ENCODE measurements at regions not wholly inside any gene's neighbourhood (a gene's known extent, or its start where the extent isn't known, plus 50 kb on each side); places are given as distances from the start of the nearest gene placed in this dataset.

DNA sequence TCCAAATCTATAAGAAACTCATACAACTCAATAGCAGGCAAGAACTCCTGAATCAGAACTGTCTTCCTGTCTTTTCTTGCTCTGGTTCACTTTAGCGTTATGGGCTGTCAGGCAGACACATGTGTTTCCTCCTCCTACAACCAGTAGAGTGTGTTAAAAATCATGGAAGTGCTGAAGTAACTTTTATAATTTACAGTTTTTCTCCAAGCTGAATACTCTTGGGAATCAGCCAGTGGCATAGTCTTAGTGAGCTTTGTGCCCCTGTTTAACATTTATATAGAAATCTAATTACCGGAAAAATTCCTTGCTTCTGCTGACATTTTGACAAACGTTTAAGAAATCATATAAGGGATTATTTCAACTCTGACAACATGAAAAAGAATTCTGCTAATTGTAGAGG is 113.1 kb upstream of the RGS18 start:
- WGBS: 73% methylated on average over 2 of the region's 3 CpGs
- H3K36me3 ChIP-seq (ENCODE audit: control insufficient read depth in 1 of 2, insufficient read depth in 2 of 2, low read depth in 1 of 2, low read length in 2 of 2): no peaks in the 10 kb centered on the region

GRCh38 chr1:192053531-192053971 is 104.7 kb upstream of the RGS18 start:
- no peak overlapping the region for H3K18ac ChIP-seq (ENCODE audit: low read depth in 1 of 2, low read length in 2 of 2)
- no peaks in the 10 kb centered on the region for H3K79me1 ChIP-seq (replicated peaks; ENCODE audit: low read length, poor library complexity, severe bottlenecking)
- WGBS: no CpG with 5 or more reads among the region's 2 CpGs
- no peak overlapping the region for H2AK5ac ChIP-seq (ENCODE audit: low read length, severe bottlenecking)
- no peak overlapping the region for H2AFZ ChIP-seq (ENCODE audit: low read depth, low read length)
- H3K27ac ChIP-seq (ENCODE audit: low read length, poor library complexity, severe bottlenecking): no peak overlapping the region
- H3K14ac ChIP-seq (ENCODE audit: low read length in 2 of 2): no peak overlapping the region
- no peaks in the 10 kb centered on the region for H3K9me3 ChIP-seq (ENCODE audit: control insufficient read depth, low read length)
- H3K4me3 ChIP-seq (ENCODE audit: insufficient read depth in 1 of 2, low read depth in 1 of 2, low read length in 2 of 2): no peak overlapping the region
- H2BK5ac ChIP-seq (ENCODE audit: low read depth, low read length, poor library complexity, severe bottlenecking): no peak overlapping the region
- H2BK12ac ChIP-seq (ENCODE audit: low read length in 2 of 2): no peak overlapping the region
- no peak overlapping the region for H2BK120ac ChIP-seq (ENCODE audit: low read depth, low read length)
- DNase-seq: no peak
- no peaks in the 10 kb centered on the region for H3K4me1 ChIP-seq (ENCODE audit: control insufficient read depth, insufficient read depth, low read depth, low read length)
- H3K23ac ChIP-seq (ENCODE audit: low read length in 2 of 2): no peak overlapping the region
- no peaks in the 10 kb centered on the region for H3K36me3 ChIP-seq (ENCODE audit: control insufficient read depth in 1 of 2, insufficient read depth in 2 of 2, low read depth in 1 of 2, low read length in 2 of 2)
- no peak overlapping the region for H4K91ac ChIP-seq (ENCODE audit: low read length)
- no peak overlapping the region for H4K8ac ChIP-seq (ENCODE audit: low read length)
- no peak overlapping the region for H3K4ac ChIP-seq (ENCODE audit: low read depth in 1 of 2, low read length in 2 of 2)
- H3K27me3 ChIP-seq (ENCODE audit: control insufficient read depth in 1 of 2, insufficient read depth in 1 of 2, low read length in 2 of 2): no peaks in the 10 kb centered on the region
- no peak overlapping the region for H2BK15ac ChIP-seq (ENCODE audit: low read depth, poor library complexity, severe bottlenecking)
- H3K4me2 ChIP-seq (ENCODE audit: low read length, poor library complexity, severe bottlenecking): no peak overlapping the region
- H3K9ac ChIP-seq (ENCODE audit: low read length): no peak overlapping the region

More for the DNA sequence above, 113.1 kb upstream of the RGS18 start:
- Histone ChIP-seq H3K27me3 (ENCODE audit: control insufficient read depth in 1 of 2, insufficient read depth in 1 of 2, low read length in 2 of 2) (no peaks in the 10 kb centered on the region), H3K27ac (ENCODE audit: low read length, poor library complexity, severe bottlenecking) (no peak overlapping the region), H3K9ac (ENCODE audit: low read length) (no peak overlapping the region), H3K4me1 (ENCODE audit: control insufficient read depth, insufficient read depth, low read depth, low read length) (no peaks in the 10 kb centered on the region), H4K91ac (ENCODE audit: low read length) (no peak overlapping the region), H2BK120ac (ENCODE audit: low read depth, low read length) (no peak overlapping the region), H3K4me2 (ENCODE audit: low read length, poor library complexity, severe bottlenecking) (no peak overlapping the region), H4K8ac (ENCODE audit: low read length) (no peak overlapping the region), H3K18ac (ENCODE audit: low read depth in 1 of 2, low read length in 2 of 2) (no peak overlapping the region), H3K4me3 (ENCODE audit: insufficient read depth in 1 of 2, low read depth in 1 of 2, low read length in 2 of 2) (no peak overlapping the region), H2BK15ac (ENCODE audit: low read depth, poor library complexity, severe bottlenecking) (no peak overlapping the region), H2AK5ac (ENCODE audit: low read length, severe bottlenecking) (no peak overlapping the region), H2AFZ (ENCODE audit: low read depth, low read length) (no peak overlapping the region), H2BK12ac (ENCODE audit: low read length in 2 of 2) (no peak overlapping the region), H3K4ac (ENCODE audit: low read depth in 1 of 2, low read length in 2 of 2) (no peak overlapping the region), H3K23ac (ENCODE audit: low read length in 2 of 2) (no peak overlapping the region), H3K9me3 (ENCODE audit: control insufficient read depth, low read length) (no peaks in the 10 kb centered on the region), H2BK5ac (ENCODE audit: low read depth, low read length, poor library complexity, severe bottlenecking) (no peak overlapping the region), H3K14ac (ENCODE audit: low read length in 2 of 2) (no peak overlapping the region), H3K79me1 (replicated peaks; ENCODE audit: low read length, poor library complexity, severe bottlenecking) (no peaks in the 10 kb centered on the region)
- DNase-seq: no peak

DNA sequence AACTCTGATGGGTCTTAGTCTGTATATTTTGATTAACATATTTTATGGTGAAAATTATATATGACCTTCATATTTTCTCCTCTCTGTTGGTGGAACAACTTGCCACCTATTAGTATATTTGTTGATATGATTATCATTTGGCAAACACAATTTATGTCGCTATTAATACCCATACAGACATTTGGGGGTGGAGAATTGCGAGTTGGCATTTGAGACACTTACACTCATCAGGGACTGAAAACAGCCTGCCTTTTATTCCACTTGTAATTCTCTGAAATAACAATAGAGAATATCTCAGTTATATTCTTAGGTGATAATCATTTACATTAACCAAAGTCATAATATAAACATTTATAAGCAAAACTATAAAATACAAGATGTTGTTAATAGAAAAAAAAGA is 100.5 kb upstream of the RGS18 start:
- Histone ChIP-seq H3K4ac (ENCODE audit: low read depth in 1 of 2, low read length in 2 of 2) (no peak overlapping the region), H3K4me3 (ENCODE audit: insufficient read depth in 1 of 2, low read depth in 1 of 2, low read length in 2 of 2) (no peak overlapping the region), H3K9ac (ENCODE audit: low read length) (no peak overlapping the region), H3K27ac (ENCODE audit: low read length, poor library complexity, severe bottlenecking) (no peak overlapping the region), H3K9me3 (ENCODE audit: control insufficient read depth, low read length) (no peaks in the 10 kb centered on the region), H3K27me3 (ENCODE audit: control insufficient read depth in 1 of 2, insufficient read depth in 1 of 2, low read length in 2 of 2) (no peaks in the 10 kb centered on the region), H2BK120ac (ENCODE audit: low read depth, low read length) (no peak overlapping the region), H2AFZ (ENCODE audit: low read depth, low read length) (no peak overlapping the region), H2AK5ac (ENCODE audit: low read length, severe bottlenecking) (no peak overlapping the region), H4K91ac (ENCODE audit: low read length) (no peak overlapping the region), H3K18ac (ENCODE audit: low read depth in 1 of 2, low read length in 2 of 2) (no peak overlapping the region), H2BK12ac (ENCODE audit: low read length in 2 of 2) (no peak overlapping the region), H3K4me1 (ENCODE audit: control insufficient read depth, insufficient read depth, low read depth, low read length) (no peaks in the 10 kb centered on the region), H3K14ac (ENCODE audit: low read length in 2 of 2) (no peak overlapping the region), H2BK15ac (ENCODE audit: low read depth, poor library complexity, severe bottlenecking) (no peak overlapping the region), H3K79me1 (replicated peaks; ENCODE audit: low read length, poor library complexity, severe bottlenecking) (no peaks in the 10 kb centered on the region), H2BK5ac (ENCODE audit: low read depth, low read length, poor library complexity, severe bottlenecking) (no peak overlapping the region), H3K4me2 (ENCODE audit: low read length, poor library complexity, severe bottlenecking) (no peak overlapping the region), H3K23ac (ENCODE audit: low read length in 2 of 2) (no peak overlapping the region), H3K36me3 (ENCODE audit: control insufficient read depth in 1 of 2, insufficient read depth in 2 of 2, low read depth in 1 of 2, low read length in 2 of 2) (no peaks in the 10 kb centered on the region), H4K8ac (ENCODE audit: low read length) (no peak overlapping the region)
- WGBS: no CpG with 5 or more reads among the region's 2 CpGs
- DNase-seq: no peak

DNA sequence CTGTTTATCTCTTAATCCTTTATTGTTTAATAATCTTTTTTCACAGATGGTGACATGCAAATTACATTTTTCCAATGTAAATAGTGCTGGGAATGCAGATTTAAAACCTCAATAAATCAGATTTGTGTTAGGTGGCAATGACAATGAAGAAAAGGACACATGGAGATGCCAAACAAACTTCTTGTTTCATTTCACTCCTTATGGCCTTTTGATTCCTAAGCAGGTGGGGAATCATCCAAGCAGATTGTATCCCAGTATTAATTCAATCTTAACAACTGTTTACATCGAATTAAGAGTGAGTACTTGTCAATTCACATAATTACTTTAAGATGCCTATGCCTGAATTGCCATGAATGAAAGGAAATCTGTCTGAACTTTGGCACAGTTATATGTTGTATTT is 98.9 kb upstream of the RGS18 start:
- H2AFZ ChIP-seq (ENCODE audit: low read depth, low read length): no peak overlapping the region
- no CpG with 5 or more reads among the region's 1 CpG for WGBS
- H4K8ac ChIP-seq (ENCODE audit: low read length): no peak overlapping the region
- no peak overlapping the region for H3K4ac ChIP-seq (ENCODE audit: low read depth in 1 of 2, low read length in 2 of 2)
- H3K36me3 ChIP-seq (ENCODE audit: control insufficient read depth in 1 of 2, insufficient read depth in 2 of 2, low read depth in 1 of 2, low read length in 2 of 2): no peaks in the 10 kb centered on the region
- H3K9ac ChIP-seq (ENCODE audit: low read length): no peak overlapping the region
- DNase-seq: no peak
- no peak overlapping the region for H3K27ac ChIP-seq (ENCODE audit: low read length, poor library complexity, severe bottlenecking)
- no peak overlapping the region for H2BK15ac ChIP-seq (ENCODE audit: low read depth, poor library complexity, severe bottlenecking)
- no peak overlapping the region for H3K14ac ChIP-seq (ENCODE audit: low read length in 2 of 2)
- no peaks in the 10 kb centered on the region for H3K9me3 ChIP-seq (ENCODE audit: control insufficient read depth, low read length)
- no peak overlapping the region for H2AK5ac ChIP-seq (ENCODE audit: low read length, severe bottlenecking)
- no peaks in the 10 kb centered on the region for H3K4me1 ChIP-seq (ENCODE audit: control insufficient read depth, insufficient read depth, low read depth, low read length)
- no peak overlapping the region for H4K91ac ChIP-seq (ENCODE audit: low read length)
- no peak overlapping the region for H2BK5ac ChIP-seq (ENCODE audit: low read depth, low read length, poor library complexity, severe bottlenecking)
- H3K79me1 ChIP-seq (replicated peaks; ENCODE audit: low read length, poor library complexity, severe bottlenecking): no peaks in the 10 kb centered on the region
- H3K4me2 ChIP-seq (ENCODE audit: low read length, poor library complexity, severe bottlenecking): no peak overlapping the region
- H2BK120ac ChIP-seq (ENCODE audit: low read depth, low read length): no peak overlapping the region
- H3K18ac ChIP-seq (ENCODE audit: low read depth in 1 of 2, low read length in 2 of 2): no peak overlapping the region
- no peaks in the 10 kb centered on the region for H3K27me3 ChIP-seq (ENCODE audit: control insufficient read depth in 1 of 2, insufficient read depth in 1 of 2, low read length in 2 of 2)
- no peak overlapping the region for H3K4me3 ChIP-seq (ENCODE audit: insufficient read depth in 1 of 2, low read depth in 1 of 2, low read length in 2 of 2)
- no peak overlapping the region for H2BK12ac ChIP-seq (ENCODE audit: low read length in 2 of 2)
- H3K23ac ChIP-seq (ENCODE audit: low read length in 2 of 2): no peak overlapping the region

All from mesenchymal stem cell (in vitro differentiated cells and primary cell).